ENCODE measurements at regions not wholly inside any gene's neighbourhood (a gene's known extent, or its start where the extent isn't known, plus 50 kb on each side); places are given as distances from the start of the nearest gene placed in this dataset.

DNA sequence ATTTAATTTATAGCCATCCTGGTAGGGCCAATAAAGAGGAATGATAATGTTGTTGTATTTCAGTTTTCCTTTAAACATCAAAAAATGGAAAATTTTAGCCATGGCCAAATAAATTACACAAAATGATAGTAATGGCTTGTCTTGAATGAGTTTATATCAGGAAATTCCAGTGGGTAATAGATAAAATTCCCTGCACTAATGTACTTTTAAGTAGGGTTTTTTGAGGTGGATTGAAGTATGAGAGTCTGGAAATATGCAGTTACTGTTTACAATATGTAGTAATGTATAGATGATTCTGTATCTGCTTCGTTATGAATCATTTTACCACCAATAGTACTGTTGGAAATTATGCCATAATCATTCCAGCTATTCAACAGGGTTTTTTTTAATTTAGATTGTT, 219.4 kb upstream of the ROBO2 start:
- TF ChIP-seq, protein P1, sequence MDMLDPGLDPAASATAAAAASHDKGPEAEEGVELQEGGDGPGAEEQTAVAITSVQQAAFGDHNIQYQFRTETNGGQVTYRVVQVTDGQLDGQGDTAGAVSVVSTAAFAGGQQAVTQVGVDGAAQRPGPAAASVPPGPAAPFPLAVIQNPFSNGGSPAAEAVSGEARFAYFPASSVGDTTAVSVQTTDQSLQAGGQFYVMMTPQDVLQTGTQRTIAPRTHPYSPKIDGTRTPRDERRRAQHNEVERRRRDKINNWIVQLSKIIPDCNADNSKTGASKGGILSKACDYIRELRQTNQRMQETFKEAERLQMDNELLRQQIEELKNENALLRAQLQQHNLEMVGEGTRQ (IDR thresholded peaks at IDR 0.05; ENCODE audit: low read length): no peak
- no peak for TF ChIP-seq POLR2A (IDR thresholded peaks at IDR 0.05; ENCODE audit: control extremely low read depth in 1 of 2, low read depth in 2 of 2, low read length in 2 of 2)
- TF ChIP-seq EP300 (IDR thresholded peaks at IDR 0.05; ENCODE audit: borderline replicate concordance in 1 of 2, low read depth in 2 of 2, low read length in 2 of 2): no peak
- TF ChIP-seq, protein P2, sequence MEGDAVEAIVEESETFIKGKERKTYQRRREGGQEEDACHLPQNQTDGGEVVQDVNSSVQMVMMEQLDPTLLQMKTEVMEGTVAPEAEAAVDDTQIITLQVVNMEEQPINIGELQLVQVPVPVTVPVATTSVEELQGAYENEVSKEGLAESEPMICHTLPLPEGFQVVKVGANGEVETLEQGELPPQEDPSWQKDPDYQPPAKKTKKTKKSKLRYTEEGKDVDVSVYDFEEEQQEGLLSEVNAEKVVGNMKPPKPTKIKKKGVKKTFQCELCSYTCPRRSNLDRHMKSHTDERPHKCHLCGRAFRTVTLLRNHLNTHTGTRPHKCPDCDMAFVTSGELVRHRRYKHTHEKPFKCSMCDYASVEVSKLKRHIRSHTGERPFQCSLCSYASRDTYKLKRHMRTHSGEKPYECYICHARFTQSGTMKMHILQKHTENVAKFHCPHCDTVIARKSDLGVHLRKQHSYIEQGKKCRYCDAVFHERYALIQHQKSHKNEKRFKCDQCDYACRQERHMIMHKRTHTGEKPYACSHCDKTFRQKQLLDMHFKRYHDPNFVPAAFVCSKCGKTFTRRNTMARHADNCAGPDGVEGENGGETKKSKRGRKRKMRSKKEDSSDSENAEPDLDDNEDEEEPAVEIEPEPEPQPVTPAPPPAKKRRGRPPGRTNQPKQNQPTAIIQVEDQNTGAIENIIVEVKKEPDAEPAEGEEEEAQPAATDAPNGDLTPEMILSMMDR (IDR thresholded peaks at IDR 0.05; ENCODE audit: control extremely low read depth in 1 of 3, insufficient read depth in 1 of 3, low read depth in 1 of 3, low read length in 3 of 3): no peak
- TF ChIP-seq SIX5 (IDR thresholded peaks at IDR 0.05; ENCODE audit: low read depth, low read length): no peak
- TF ChIP-seq GTF2F1 (IDR thresholded peaks at IDR 0.05; ENCODE audit: borderline replicate concordance, low read depth, low read length): no peak
- TF ChIP-seq YY1 (IDR thresholded peaks at IDR 0.05; ENCODE audit: low read depth, low read length): no peak
- TF ChIP-seq SIN3A (conservative IDR thresholded peaks at IDR 0.05 in 1 of 2, IDR thresholded peaks at IDR 0.05 in 1 of 2; ENCODE audit: low read depth in 1 of 2, low read length in 2 of 2): no peak
- no peak for TF ChIP-seq ZNF274 (IDR thresholded peaks at IDR 0.05; ENCODE audit: borderline replicate concordance, extremely low read depth, low read length)
- no peak for TF ChIP-seq POLR2AphosphoS5 (IDR thresholded peaks at IDR 0.05; ENCODE audit: low read depth, low read length)

All from H1 (cell line).